ENCODE measurements at regions not wholly inside any gene's neighbourhood (a gene's known extent, or its start where the extent isn't known, plus 50 kb on each side); places are given as distances from the start of the nearest gene placed in this dataset.

DNA sequence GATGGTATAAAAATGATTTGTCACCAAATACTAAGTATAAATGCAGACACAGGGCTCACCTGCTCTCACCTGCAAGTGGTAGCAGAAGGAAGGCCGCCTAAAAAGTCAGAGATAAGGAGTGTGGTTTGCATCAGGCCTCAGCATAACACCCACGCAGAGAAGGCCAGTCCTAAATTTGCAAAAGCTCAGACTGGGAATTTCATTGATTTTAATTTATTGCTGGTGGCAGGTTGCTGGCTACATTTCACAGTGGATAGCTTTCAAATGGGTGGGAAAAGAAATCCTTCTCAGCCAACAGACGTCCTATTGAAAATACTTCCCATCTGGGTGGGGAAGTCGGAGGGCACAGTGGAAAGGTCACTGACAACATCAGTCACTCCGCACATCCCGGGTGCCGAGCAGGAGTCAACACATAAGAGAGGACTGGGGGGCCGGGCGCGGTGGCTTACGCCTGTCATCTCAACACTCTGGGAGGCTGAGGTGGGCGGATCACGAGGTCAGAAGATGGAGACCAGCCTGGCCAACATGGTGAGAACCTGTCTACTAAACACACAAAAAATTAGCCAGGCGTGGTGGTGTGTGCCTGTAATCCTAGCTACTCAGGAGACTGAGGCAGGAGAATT lies 561.8 kb upstream of the MKI67 start:
- TF ChIP-seq CEBPB (IDR thresholded peaks at IDR 0.05; ENCODE audit: low read depth) (no peak), POLR2A (IDR thresholded peaks at IDR 0.05; ENCODE audit: borderline replicate concordance, extremely low read depth, insufficient read depth, insufficient read length) (no peak), CTCF (IDR thresholded peaks at IDR 0.05 in 2 of 3, conservative IDR thresholded peaks at IDR 0.05 in 1 of 3; ENCODE audit: borderline replicate concordance in 1 of 3, insufficient read depth in 1 of 3, low read depth in 2 of 3, low read length in 2 of 3) (no peak), EZH2 (IDR thresholded peaks at IDR 0.05) (no peak), TCF7L2 (IDR thresholded peaks at IDR 0.05; ENCODE audit: borderline replicate concordance, extremely low read depth, insufficient read depth, insufficient read length) (no peak)
- TF ChIP-seq, protein P1, sequence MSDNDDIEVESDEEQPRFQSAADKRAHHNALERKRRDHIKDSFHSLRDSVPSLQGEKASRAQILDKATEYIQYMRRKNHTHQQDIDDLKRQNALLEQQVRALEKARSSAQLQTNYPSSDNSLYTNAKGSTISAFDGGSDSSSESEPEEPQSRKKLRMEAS (IDR thresholded peaks at IDR 0.05), result no peak
